Upper lobe of right lung (tissue), 1 donor: ENCODE measurements at regions not wholly inside any gene's neighbourhood (a gene's known extent, or its start where the extent isn't known, plus 50 kb on each side); places are given as distances from the start of the nearest gene placed in this dataset.
A peak's percentile ranks its signal among the peaks of the same experiment; 100 is the strongest.

ENCODE experiments used
- ATAC-seq: fragments of 200-7000 bp; cut with Tn5 transposase; one replicate; pipeline ENCODE4 v1.9.1; 2020; ENCODE audit warnings: mild to moderate bottlenecking, moderate library complexity
- DNase-seq: peaks from one replicate; pipeline ENCODE4 v3.0.0-alpha.2; 2020
- H3K27ac ChIP-seq: fragments of 200-600 bp; one replicate; pipeline ENCODE4 v1.8.0; 2022
- H3K27me3 ChIP-seq: fragments of 200-600 bp; one replicate; pipeline ENCODE4 v1.8.0; 2022; ENCODE audit warnings: mild to moderate bottlenecking
- H3K36me3 ChIP-seq: fragments of 200-600 bp; one replicate; pipeline ENCODE4 v1.8.0; 2022
- H3K4me1 ChIP-seq: fragments of 200-600 bp; one replicate; pipeline ENCODE4 v1.8.0; 2022
- H3K4me3 ChIP-seq: fragments of 200-600 bp; one replicate; pipeline ENCODE4 v1.8.0; 2022; ENCODE audit warnings: mild to moderate bottlenecking
- H3K9me3 ChIP-seq: fragments of 200-600 bp; one replicate; pipeline ENCODE4 v1.8.0; 2022
- intact Hi-C: fragments of 100-400 bp; cut with DNase I; formaldehyde crosslinking; loops from one replicate; pipeline ENCODE4 v1.11.0; 2022
- TF ChIP-seq, protein P1 (sequence below): fragments of 200-600 bp; IDR thresholded peaks from one replicate; pipeline ENCODE4 v1.8.0; 2022; ENCODE audit warnings: antibody characterized with exemption
- donor health status: DM: no; HTN: yes; CAD: no; lungs with severe emphysema.

DNA sequence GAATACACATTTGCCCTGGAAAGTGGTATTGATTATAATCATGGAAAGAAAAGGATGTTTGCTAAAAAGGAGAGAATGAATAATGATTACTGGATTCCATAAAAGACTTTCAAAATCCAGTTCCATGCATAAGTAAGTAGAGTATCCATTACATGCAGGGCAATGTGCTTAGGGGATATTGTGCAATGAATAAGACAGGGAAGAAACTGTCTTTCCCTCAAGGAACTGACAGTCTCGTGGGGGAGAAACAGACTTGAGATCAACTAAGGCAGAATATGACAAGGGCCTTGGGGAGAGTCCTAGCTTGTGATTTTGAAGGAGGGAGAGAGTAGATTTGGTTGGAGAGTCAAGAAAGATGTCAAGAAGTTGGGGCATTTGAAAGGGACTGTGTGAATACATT lies 130.6 kb downstream of the SPP2 start:
- DNase-seq, result no peak
- Histone ChIP-seq H3K27ac (no peak overlapping the region), H3K4me3 (no peak overlapping the region), H3K9me3 (no peaks in the 10 kb centered on the region), H3K4me1 (no peaks in the 10 kb centered on the region), H3K36me3 (no peaks in the 10 kb centered on the region), H3K27me3 (peaks cover 7% of the 10 kb centered on the region)
- intact Hi-C loops, result no loop called here
- no peak for ATAC-seq
- TF ChIP-seq, protein P1, sequence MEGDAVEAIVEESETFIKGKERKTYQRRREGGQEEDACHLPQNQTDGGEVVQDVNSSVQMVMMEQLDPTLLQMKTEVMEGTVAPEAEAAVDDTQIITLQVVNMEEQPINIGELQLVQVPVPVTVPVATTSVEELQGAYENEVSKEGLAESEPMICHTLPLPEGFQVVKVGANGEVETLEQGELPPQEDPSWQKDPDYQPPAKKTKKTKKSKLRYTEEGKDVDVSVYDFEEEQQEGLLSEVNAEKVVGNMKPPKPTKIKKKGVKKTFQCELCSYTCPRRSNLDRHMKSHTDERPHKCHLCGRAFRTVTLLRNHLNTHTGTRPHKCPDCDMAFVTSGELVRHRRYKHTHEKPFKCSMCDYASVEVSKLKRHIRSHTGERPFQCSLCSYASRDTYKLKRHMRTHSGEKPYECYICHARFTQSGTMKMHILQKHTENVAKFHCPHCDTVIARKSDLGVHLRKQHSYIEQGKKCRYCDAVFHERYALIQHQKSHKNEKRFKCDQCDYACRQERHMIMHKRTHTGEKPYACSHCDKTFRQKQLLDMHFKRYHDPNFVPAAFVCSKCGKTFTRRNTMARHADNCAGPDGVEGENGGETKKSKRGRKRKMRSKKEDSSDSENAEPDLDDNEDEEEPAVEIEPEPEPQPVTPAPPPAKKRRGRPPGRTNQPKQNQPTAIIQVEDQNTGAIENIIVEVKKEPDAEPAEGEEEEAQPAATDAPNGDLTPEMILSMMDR, result no peak

- ATAC-seq (no peak), DNase-seq (no peak)
- TF ChIP-seq, protein P1, result no peak
- Histone ChIP-seq H3K4me1 (no peaks in the 10 kb centered on the region), H3K36me3 (no peaks in the 10 kb centered on the region), H3K4me3 (no peak overlapping the region), H3K9me3 (no peaks in the 10 kb centered on the region), H3K27me3 (peaks cover 7% of the 10 kb centered on the region), H3K27ac (no peak overlapping the region)
- intact Hi-C loops, result no loop called here
Observed at GRCh38 chr2:234179031-234179363, 128.5 kb downstream of the SPP2 start.

DNA sequence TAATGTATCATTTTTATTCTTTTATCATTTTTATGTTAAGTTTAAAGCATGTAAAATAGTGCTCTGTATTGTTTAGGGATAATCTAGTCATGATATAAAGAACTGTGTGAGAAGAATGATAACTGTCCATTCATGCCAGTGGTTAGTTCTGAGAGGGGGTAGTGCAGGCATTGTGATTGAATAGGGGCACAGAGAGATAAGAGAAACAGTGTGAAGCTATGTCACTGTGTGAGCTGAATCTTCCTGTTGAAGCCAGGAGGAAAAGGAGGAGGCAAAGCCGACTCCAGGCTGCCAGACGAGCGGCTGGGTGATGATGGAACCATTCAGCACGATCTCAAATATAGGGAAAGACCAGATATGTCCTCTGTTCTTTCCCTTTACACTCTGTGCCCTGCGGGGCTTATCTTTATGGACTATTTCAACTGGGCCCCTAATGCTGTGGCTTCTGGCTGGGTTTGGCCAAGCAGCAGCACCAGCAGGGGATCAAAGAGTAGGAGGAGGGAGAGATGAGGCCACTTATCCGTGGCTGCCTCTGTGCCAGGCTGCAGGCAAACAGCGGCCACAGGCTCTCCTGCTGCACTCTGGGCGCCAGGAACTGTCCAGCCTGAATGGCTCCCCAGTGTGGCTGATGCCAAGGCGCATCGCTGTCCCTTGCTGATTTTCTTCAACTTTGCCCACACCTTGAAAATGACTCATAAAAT lies 128.0 kb downstream of the SPP2 start:
- ATAC-seq (peak; percentile 83), DNase-seq (peak; percentile 69)
- TF ChIP-seq, protein P1, result no peak
- no peak overlapping the region for H3K27ac ChIP-seq
- H3K4me1 ChIP-seq, result no peaks in the 10 kb centered on the region
- H3K9me3 ChIP-seq, result no peaks in the 10 kb centered on the region
- H3K4me3 ChIP-seq, result no peak overlapping the region
- H3K36me3 ChIP-seq, result no peaks in the 10 kb centered on the region
- peaks cover 7% of the 10 kb centered on the region for H3K27me3 ChIP-seq
- intact Hi-C loops, result no loop called here

DNA sequence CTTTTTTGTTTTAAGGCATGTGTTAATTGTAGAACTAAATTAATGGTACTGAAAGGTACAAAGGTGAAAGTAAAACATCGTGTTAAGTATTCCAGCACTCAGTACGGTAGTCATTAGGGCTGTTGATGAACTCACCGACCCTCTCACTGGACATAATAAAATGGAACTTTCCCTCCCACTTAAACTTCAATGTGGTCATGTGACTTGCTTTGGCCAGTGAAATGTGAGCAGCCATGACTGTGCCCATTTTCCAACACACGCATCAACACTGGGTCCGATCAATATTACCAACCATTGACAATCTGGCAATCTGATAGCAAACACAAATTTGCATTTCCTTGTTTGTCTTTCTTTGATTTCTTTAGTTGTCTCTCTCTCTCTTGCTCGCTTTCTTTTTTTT lies 125.1 kb downstream of the SPP2 start:
- H3K9me3 ChIP-seq, result no peaks in the 10 kb centered on the region
- peaks cover 7% of the 10 kb centered on the region for H3K27me3 ChIP-seq
- intact Hi-C loops, result no loop called here
- peaks cover 4% of the 10 kb centered on the region for H3K4me1 ChIP-seq
- no peak overlapping the region for H3K27ac ChIP-seq
- H3K36me3 ChIP-seq, result no peaks in the 10 kb centered on the region
- no peak overlapping the region for H3K4me3 ChIP-seq
- no peak for DNase-seq
- TF ChIP-seq, protein P1, result no peak
- ATAC-seq, result no peak

GRCh38 chr2:234174742-234175141 lies 124.2 kb downstream of the SPP2 start:
- Histone ChIP-seq H3K4me3 (no peak overlapping the region), H3K9me3 (no peaks in the 10 kb centered on the region), H3K36me3 (no peaks in the 10 kb centered on the region), H3K4me1 (peaks cover 5% of the 10 kb centered on the region), H3K27ac (no peak overlapping the region), H3K27me3 (peaks cover 7% of the 10 kb centered on the region)
- ATAC-seq (no peak), DNase-seq (no peak)
- intact Hi-C loops, result no loop called here
- TF ChIP-seq, protein P1, result no peak

- Histone ChIP-seq H3K4me3 (no peak overlapping the region), H3K4me1 (peaks cover 13% of the 10 kb centered on the region), H3K27me3 (peaks cover 2% of the 10 kb centered on the region), H3K27ac (no peak overlapping the region), H3K36me3 (no peaks in the 10 kb centered on the region), H3K9me3 (no peaks in the 10 kb centered on the region)
- DNase-seq (no peak), ATAC-seq (no peak)
- TF ChIP-seq, protein P1, result no peak
- intact Hi-C loops, result no loop called here
Observed at GRCh38 chr2:234172532-234172931, 122.0 kb downstream of the SPP2 start.
